Heart left ventricle (tissue), 16 donors: ENCODE measurements at regions not wholly inside any gene's neighbourhood (a gene's known extent, or its start where the extent isn't known, plus 50 kb on each side); places are given as distances from the start of the nearest gene placed in this dataset.
A peak's percentile ranks its signal among the peaks of the same experiment; 100 is the strongest.

Experiments
- ATAC-seq, 4 donors: fragments of 200-7000 bp; cut with Tn5 transposase; one replicate each; pipeline ENCODE4 v1.9.1; 2020 to 2022; ENCODE audit warnings: moderate library complexity in 4 of 4, mild to moderate bottlenecking in 3 of 4, moderate number of reproducible peaks in 1 of 4
- DNase-seq, 5 donors: peaks; one replicate each; pipeline ENCODE4 v3.0.0-alpha.2; 2020
- H3K27ac ChIP-seq, 12 donors: fragments of 200-600 bp; sonication (generic) in 4 of 12; one replicate each; pipeline versions ENCODE4 v1.5.0 to v1.8.0; 2016 to 2022; ENCODE audit warnings: mild to moderate bottlenecking in 2 of 12
- H3K27me3 ChIP-seq, 9 donors: fragments of 200-600 bp; sonication (generic) in 2 of 9; one replicate each; pipeline versions ENCODE4 v1.5.1 to v1.8.0; 2016 to 2022; ENCODE audit warnings: mild to moderate bottlenecking in 3 of 9
- H3K36me3 ChIP-seq, 9 donors: fragments of 200-600 bp; sonication (generic) in 2 of 9; one replicate each; pipeline versions ENCODE4 v1.5.0 to v1.8.0; 2018 to 2022; ENCODE audit warnings: mild to moderate bottlenecking in 2 of 9
- H3K4me1 ChIP-seq, 12 donors: fragments of 200-600 bp; sonication (generic) in 4 of 12; one replicate each; pipeline versions ENCODE4 v1.5.0 to v1.8.0; 2016 to 2022; ENCODE audit warnings: mild to moderate bottlenecking in 3 of 12
- H3K4me3 ChIP-seq, 12 donors: fragments of 200-600 bp; sonication (generic) in 4 of 12; one replicate each; pipeline versions ENCODE4 v1.5.0 to v1.8.0; 2017 to 2022; ENCODE audit warnings: mild to moderate bottlenecking in 9 of 12, moderate library complexity in 4 of 12
- H3K9me3 ChIP-seq, 12 donors: fragments of 200-600 bp; sonication (generic) in 4 of 12; one replicate each; pipeline versions ENCODE4 v1.5.0 to v1.8.0; 2016 to 2022; ENCODE audit warnings: mild to moderate bottlenecking in 1 of 12
- POLR2A ChIP-seq, 2 donors: fragments of 450-650 bp; IDR thresholded peaks; one replicate each; pipeline ENCODE4 v1.6.1; 2017; ENCODE audit warnings: antibody characterized with exemption in 2 of 2, mild to moderate bottlenecking in 2 of 2, moderate library complexity in 2 of 2
- WGBS, 4 donors: extraction: QIAGEN DNeasy Blood & Tissue Kit in 2 of 4; methylation state at CpG; one replicate each; pipeline versions ENCODE4 v1.1.5 to v1.1.7; 2013 to 2018; 5-methylcytosine and 5-hydroxymethylcytosine counted together
- intact Hi-C, 10 donors: fragments of 100-400 bp; cut with DNase I; formaldehyde crosslinking; loops; one replicate each; pipeline versions ENCODE4 v1.11.1 to v1.14.2; 2022
- TF ChIP-seq, protein P1 (sequence below), 12 donors: fragments of 200-600 bp; sonication (generic) in 4 of 12; IDR thresholded peaks; one replicate each; pipeline versions ENCODE4 v1.5.0 to v1.8.0; 2018 to 2022; ENCODE audit warnings: antibody characterized with exemption in 12 of 12, mild to moderate bottlenecking in 5 of 12
- donor health status: ischemic (EF 13 %, LVEDD 7.1; RV severe dilation, severe dysfunction).
- donor health status: healthy with polysubstance abuse.
- donor health status: DM: no; HTN: yes; CAD: no.
- donor health status: DM: no; HTN: no; CAD: no.
- donor health status: ischemic (EF 25% LVEDD 6.9; RV normal size, moderate dysfunction).
- donor health status: ischemic (EF 25% LVEDD 5.7; RV mildly dilated, moderate dysfunction).
- donor health status: healthy.
- donor health status: DM: yes; HTN: yes; CAD: no.
- donor health status: ischemic (EF 35%, LVEDD 5.7; RV mildly dilated, moderate dysfunction).
- donor health status: nonischemic (EF 11% LVEDD 7.7; RV severe dilation, severe dysfunction).
- donor health status: DM: yes; HTN: yes; CAD: no.
- donor health status: PGD.
- donor health status: ischemic (EF 29% LVEDD 5.4; RV normal size, mild dysfunction).
- donor health status: nonischemic (EF 23%, LVEDD 6.1; RV moderate dilation, normal function).

- whole genome bisulfite sequencing, 4 donors: 51 to 74% (median 57%) methylated on average over 2 of the region's 2 CpGs
- Histone ChIP-seq H3K36me3 (peaks cover 0 to under 1% (median 0%) of the 10 kb centered on the region in 9 donors), H3K27ac (peak overlapping the region in 9 of 12 donors; percentile 2 to 87 (median 34)), H3K4me1 (peaks cover 13 to 87% (median 69%) of the 10 kb centered on the region in 12 donors), H3K9me3 (peaks cover 0 to 6% (median 0%) of the 10 kb centered on the region in 12 donors), H3K4me3 (no peak overlapping the region), H3K27me3 (no peaks in the 10 kb centered on the region)
- ATAC-seq (no peak), DNase-seq (peak in 1 of 5 donors; percentile 42)
- TF ChIP-seq, protein P1, sequence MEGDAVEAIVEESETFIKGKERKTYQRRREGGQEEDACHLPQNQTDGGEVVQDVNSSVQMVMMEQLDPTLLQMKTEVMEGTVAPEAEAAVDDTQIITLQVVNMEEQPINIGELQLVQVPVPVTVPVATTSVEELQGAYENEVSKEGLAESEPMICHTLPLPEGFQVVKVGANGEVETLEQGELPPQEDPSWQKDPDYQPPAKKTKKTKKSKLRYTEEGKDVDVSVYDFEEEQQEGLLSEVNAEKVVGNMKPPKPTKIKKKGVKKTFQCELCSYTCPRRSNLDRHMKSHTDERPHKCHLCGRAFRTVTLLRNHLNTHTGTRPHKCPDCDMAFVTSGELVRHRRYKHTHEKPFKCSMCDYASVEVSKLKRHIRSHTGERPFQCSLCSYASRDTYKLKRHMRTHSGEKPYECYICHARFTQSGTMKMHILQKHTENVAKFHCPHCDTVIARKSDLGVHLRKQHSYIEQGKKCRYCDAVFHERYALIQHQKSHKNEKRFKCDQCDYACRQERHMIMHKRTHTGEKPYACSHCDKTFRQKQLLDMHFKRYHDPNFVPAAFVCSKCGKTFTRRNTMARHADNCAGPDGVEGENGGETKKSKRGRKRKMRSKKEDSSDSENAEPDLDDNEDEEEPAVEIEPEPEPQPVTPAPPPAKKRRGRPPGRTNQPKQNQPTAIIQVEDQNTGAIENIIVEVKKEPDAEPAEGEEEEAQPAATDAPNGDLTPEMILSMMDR (IDR thresholded peaks at IDR 0.05): no peak
- TF ChIP-seq POLR2A (IDR thresholded peaks at IDR 0.05): no peak
- intact Hi-C loops: loop anchor here in 2 of 10 donors (5.0 kb wide), 1 partner anchor 34 kb away; no protein-coding TSS in a partner anchor
Observed at GRCh38 chr3:42028474-42028873, 62.7 kb upstream of the TRAK1 start.

GRCh38 chr3:42027571-42027970, 63.6 kb upstream of the TRAK1 start:
- Histone ChIP-seq H3K4me3 (no peak overlapping the region), H3K27ac (peak overlapping the region in 8 of 12 donors; percentile 15 to 91 (median 63)), H3K9me3 (peaks cover 0 to 6% (median 0%) of the 10 kb centered on the region in 12 donors), H3K4me1 (peaks cover 13 to 87% (median 62%) of the 10 kb centered on the region in 12 donors), H3K36me3 (no peaks in the 10 kb centered on the region), H3K27me3 (no peaks in the 10 kb centered on the region)
- intact Hi-C loops: loop anchor here in 2 of 10 donors (5.0 kb wide), 1 partner anchor 35 kb away; no protein-coding TSS in a partner anchor
- DNase-seq: no peak
- TF ChIP-seq POLR2A (IDR thresholded peaks at IDR 0.05): no peak
- TF ChIP-seq, protein P1 (IDR thresholded peaks at IDR 0.05): no peak
- ATAC-seq: no peak
- WGBS, 4 donors: 73 to 86% (median 79%) methylated on average over 5 of the region's 5 CpGs

DNA sequence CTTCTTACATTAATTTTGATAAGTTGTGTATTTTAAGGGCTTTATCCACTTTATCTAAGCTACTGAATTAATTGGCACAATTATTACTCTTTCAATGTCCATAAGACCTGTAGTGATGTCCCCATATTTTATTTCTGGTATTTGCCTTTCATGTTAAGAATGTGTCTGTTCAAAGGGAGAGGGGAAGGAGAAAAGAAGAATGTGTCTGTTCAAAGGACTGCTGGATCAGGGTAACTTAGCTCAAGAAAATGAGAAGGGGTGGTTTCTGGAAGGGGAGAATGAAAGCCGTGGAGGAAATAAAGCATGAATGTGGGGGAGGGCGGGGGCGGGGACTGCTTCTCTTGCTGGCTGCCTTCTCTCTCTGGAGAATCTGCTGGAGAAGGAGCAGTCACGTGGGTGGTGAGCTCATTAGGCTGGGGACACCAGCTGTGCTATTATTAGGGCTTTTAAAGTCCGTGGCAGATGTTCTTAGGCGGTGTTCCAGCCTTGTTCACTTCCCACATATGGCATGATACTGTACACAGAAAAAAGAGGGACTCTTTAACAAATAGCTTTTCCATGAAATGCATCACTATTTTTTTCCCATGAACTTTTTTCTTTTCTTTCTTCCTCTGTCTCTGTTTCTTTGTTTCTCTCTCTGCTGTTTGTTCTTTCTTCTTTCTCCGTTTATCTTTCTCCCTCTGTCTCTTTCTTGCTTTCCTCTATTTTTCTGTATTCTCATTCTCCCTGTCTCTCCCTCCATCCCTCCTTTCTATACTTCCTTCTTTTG, 63.7 kb upstream of the ULK4 start:
- H3K27me3 ChIP-seq: no peaks in the 10 kb centered on the region
- peaks cover 0 to 6% (median 0%) of the 10 kb centered on the region in 12 donors for H3K9me3 ChIP-seq
- peak overlapping the region; percentile 59 to 94 (median 88) for H3K27ac ChIP-seq
- ATAC-seq: peak; percentile 98
- 1 to 2% (median 1%) methylated on average over 7 of the region's 7 CpGs for WGBS, 4 donors
- no peaks in the 10 kb centered on the region for H3K36me3 ChIP-seq
- peak overlapping the region in 8 of 12 donors; percentile 1 to 40 (median 22) for H3K4me3 ChIP-seq
- DNase-seq: peak; percentile 85 to 96 (median 95)
- peaks cover 16 to 89% (median 70%) of the 10 kb centered on the region in 12 donors for H3K4me1 ChIP-seq
- TF ChIP-seq, protein P1 (IDR thresholded peaks at IDR 0.05): no peak
- TF ChIP-seq POLR2A (IDR thresholded peaks at IDR 0.05): no peak
- intact Hi-C loops: loop anchor here in 2 of 10 donors (5.0 kb wide), 1 partner anchor 37 kb away; no protein-coding TSS in a partner anchor
